Duodenal mucosa (tissue), 2 donors: ENCODE measurements at regions not wholly inside any gene's neighbourhood (a gene's known extent, or its start where the extent isn't known, plus 50 kb on each side); places are given as distances from the start of the nearest gene placed in this dataset.

Experiments used
- H3K27ac ChIP-seq: one replicate; pipeline ENCODE4 v1.7.0; 2013; ENCODE audit warnings: low read depth, low read length
- H3K27me3 ChIP-seq, 2 donors: one replicate each; pipeline ENCODE4 v1.7.0; 2013; ENCODE audit warnings: low read length in 2 of 2, control low read depth in 1 of 2; ENCODE audit not compliant: insufficient read depth in 2 of 2, control insufficient read depth in 1 of 2
- H3K36me3 ChIP-seq, 2 donors: one replicate each; pipeline ENCODE4 v1.7.0; 2013; ENCODE audit warnings: low read length in 2 of 2, control low read depth in 1 of 2; ENCODE audit not compliant: insufficient read depth in 2 of 2, control insufficient read depth in 1 of 2
- H3K4me1 ChIP-seq, 2 donors: one replicate each; pipeline ENCODE4 v1.7.0; 2013; ENCODE audit warnings: low read length in 2 of 2, control low read depth in 1 of 2; ENCODE audit not compliant: insufficient read depth in 2 of 2, control insufficient read depth in 1 of 2
- H3K4me3 ChIP-seq, 2 donors: one replicate each; pipeline ENCODE4 v1.7.0; 2013; ENCODE audit warnings: low read length in 2 of 2, low read depth in 1 of 2
- H3K9ac ChIP-seq, 2 donors: one replicate each; pipeline ENCODE4 v1.7.0; 2013; ENCODE audit warnings: low read length in 2 of 2, low read depth in 1 of 2
- H3K9me3 ChIP-seq, 2 donors: one replicate each; pipeline ENCODE4 v1.7.0; 2013; ENCODE audit warnings: low read length in 2 of 2, control low read depth in 1 of 2; ENCODE audit not compliant: control insufficient read depth in 1 of 2

DNA sequence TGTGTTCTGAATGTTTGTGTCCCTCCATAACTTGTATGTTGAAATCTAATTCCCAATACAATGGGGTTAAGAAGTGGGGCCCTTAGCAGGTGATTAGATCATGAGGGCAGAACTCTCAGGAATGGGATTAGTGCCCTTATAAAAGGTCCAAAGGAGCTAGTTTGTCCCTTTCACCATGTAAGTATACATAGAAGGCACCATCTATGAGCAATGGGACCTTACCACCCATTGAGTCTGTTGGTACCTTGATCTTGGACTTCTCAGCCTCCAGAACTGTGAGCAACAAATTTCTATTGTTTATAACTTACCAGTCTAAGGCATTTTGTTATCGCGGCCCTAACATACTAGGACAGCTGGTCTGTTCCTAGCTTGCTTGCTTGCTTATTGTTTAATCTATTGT is 106.3 kb downstream of the MYCN start:
- Histone ChIP-seq H3K27ac (no peak overlapping the region), H3K27me3 (no peaks in the 10 kb centered on the region), H3K9me3 (no peaks in the 10 kb centered on the region), H3K36me3 (no peaks in the 10 kb centered on the region), H3K4me1 (no peaks in the 10 kb centered on the region), H3K4me3 (no peak overlapping the region), H3K9ac (no peak overlapping the region)

GRCh38 chr2:16045653-16046352 is 105.5 kb downstream of the MYCN start:
- Histone ChIP-seq H3K9me3 (no peaks in the 10 kb centered on the region), H3K27me3 (no peaks in the 10 kb centered on the region), H3K9ac (no peak overlapping the region), H3K4me1 (no peaks in the 10 kb centered on the region), H3K36me3 (no peaks in the 10 kb centered on the region), H3K27ac (no peak overlapping the region), H3K4me3 (no peak overlapping the region)

GRCh38 chr2:16044946-16045456 is 104.7 kb downstream of the MYCN start:
- Histone ChIP-seq H3K27me3 (no peaks in the 10 kb centered on the region), H3K9me3 (no peaks in the 10 kb centered on the region), H3K36me3 (no peaks in the 10 kb centered on the region), H3K9ac (no peak overlapping the region), H3K27ac (no peak overlapping the region), H3K4me3 (no peak overlapping the region), H3K4me1 (no peaks in the 10 kb centered on the region)

- H3K9me3 ChIP-seq: no peaks in the 10 kb centered on the region
- no peak overlapping the region for H3K4me3 ChIP-seq
- no peak overlapping the region for H3K9ac ChIP-seq
- no peaks in the 10 kb centered on the region for H3K4me1 ChIP-seq
- H3K27me3 ChIP-seq: no peaks in the 10 kb centered on the region
- no peaks in the 10 kb centered on the region for H3K36me3 ChIP-seq
- no peak overlapping the region for H3K27ac ChIP-seq
Measured at GRCh38 chr2:16043627-16044026, 103.3 kb downstream of the MYCN start.

- H3K4me3 ChIP-seq: no peak overlapping the region
- H3K27me3 ChIP-seq: no peaks in the 10 kb centered on the region
Measured at GRCh38 chr2:16043192-16043591, 102.8 kb downstream of the MYCN start.

GRCh38 chr2:16042201-16042700 is 101.9 kb downstream of the MYCN start:
- no peaks in the 10 kb centered on the region for H3K9me3 ChIP-seq
- no peak overlapping the region for H3K9ac ChIP-seq
- H3K36me3 ChIP-seq: no peaks in the 10 kb centered on the region
- H3K27me3 ChIP-seq: no peaks in the 10 kb centered on the region
- H3K4me3 ChIP-seq: no peak overlapping the region
- no peaks in the 10 kb centered on the region for H3K4me1 ChIP-seq
- H3K27ac ChIP-seq: no peak overlapping the region

More at GRCh38 chr2:16043192-16043591, 102.8 kb downstream of the MYCN start:
- H3K9me3 ChIP-seq: no peaks in the 10 kb centered on the region
- no peaks in the 10 kb centered on the region for H3K4me1 ChIP-seq
- no peaks in the 10 kb centered on the region for H3K36me3 ChIP-seq
- H3K9ac ChIP-seq: no peak overlapping the region
- H3K27ac ChIP-seq: no peak overlapping the region

GRCh38 chr2:16040271-16041010 is 100.1 kb downstream of the MYCN start:
- Histone ChIP-seq H3K9ac (no peak overlapping the region), H3K4me1 (no peaks in the 10 kb centered on the region), H3K27me3 (no peaks in the 10 kb centered on the region), H3K9me3 (no peaks in the 10 kb centered on the region), H3K4me3 (no peak overlapping the region), H3K27ac (no peak overlapping the region), H3K36me3 (no peaks in the 10 kb centered on the region)

DNA sequence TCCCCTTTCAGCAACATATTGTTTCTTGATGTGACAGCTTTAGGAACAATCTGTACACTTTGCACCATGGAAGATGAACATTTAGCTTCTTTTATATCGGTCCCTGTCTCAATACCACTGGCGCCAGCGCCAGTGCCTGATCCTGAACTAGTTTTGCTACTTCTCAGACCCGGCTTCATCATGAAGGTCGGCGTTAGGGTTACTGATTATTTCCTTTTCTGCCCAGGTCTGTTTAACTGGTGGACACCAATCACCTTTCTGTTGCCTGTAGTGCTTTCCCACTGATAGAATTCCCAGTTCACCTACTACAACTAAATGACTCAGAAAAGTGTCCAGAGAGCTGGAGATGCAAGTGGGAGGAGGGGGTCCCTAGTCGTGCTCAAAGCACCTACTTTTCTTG is 99.5 kb downstream of the MYCN start:
- Histone ChIP-seq H3K9ac (no peak overlapping the region), H3K9me3 (no peaks in the 10 kb centered on the region), H3K27me3 (no peaks in the 10 kb centered on the region), H3K4me3 (no peak overlapping the region), H3K27ac (no peak overlapping the region), H3K4me1 (no peaks in the 10 kb centered on the region), H3K36me3 (no peaks in the 10 kb centered on the region)

DNA sequence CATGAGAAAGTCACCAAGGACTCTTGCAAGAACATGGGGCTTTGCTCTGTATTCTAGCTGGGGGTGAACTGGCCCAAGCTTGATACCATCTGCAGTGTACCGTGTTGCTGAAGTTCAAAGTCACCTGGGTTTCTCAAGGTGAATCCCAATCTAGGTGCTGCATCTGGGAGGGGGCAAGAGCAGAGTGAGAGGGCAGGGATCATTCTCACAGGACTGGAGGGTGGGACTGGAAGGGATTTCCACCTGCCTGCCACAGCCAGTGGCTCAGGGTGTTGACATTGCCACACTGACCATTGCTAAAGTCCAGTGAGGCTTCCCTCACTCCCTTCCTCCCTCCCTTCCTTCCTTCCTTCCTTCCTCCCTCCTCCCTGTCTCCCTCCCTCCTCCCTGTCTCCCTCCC is 98.7 kb downstream of the MYCN start:
- H3K9me3 ChIP-seq: no peaks in the 10 kb centered on the region
- H3K4me1 ChIP-seq: no peaks in the 10 kb centered on the region
- H3K27ac ChIP-seq: no peak overlapping the region

DNA sequence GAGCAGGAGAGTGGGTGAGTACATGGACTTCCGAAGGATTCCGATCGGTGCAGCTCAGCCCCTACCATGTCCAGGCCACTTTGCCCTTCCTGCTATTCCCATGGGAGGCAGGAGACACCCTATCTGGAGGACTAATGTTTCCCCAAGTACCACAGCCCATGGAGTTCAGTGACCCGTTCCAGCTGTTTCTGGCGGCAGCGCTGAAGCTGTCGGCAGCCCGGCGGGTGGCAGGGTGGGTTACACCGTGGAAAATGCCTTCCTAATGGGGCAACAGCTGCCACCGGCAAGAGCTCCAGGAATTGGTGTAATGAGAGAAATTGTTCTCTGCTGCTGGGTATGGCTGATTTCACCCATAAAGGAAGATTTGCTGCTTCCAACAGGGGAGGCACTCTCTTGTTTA is 98.3 kb downstream of the MYCN start:
- Histone ChIP-seq H3K9ac (no peak overlapping the region), H3K36me3 (no peaks in the 10 kb centered on the region), H3K4me1 (no peaks in the 10 kb centered on the region), H3K27ac (no peak overlapping the region), H3K4me3 (no peak overlapping the region), H3K9me3 (no peaks in the 10 kb centered on the region), H3K27me3 (no peaks in the 10 kb centered on the region)

More for the DNA sequence above, 98.7 kb downstream of the MYCN start:
- no peak overlapping the region for H3K9ac ChIP-seq
- H3K36me3 ChIP-seq: no peaks in the 10 kb centered on the region
- H3K27me3 ChIP-seq: no peaks in the 10 kb centered on the region
- H3K4me3 ChIP-seq: no peak overlapping the region
